OCI-LY3 (cell line): ENCODE measurements at regions not wholly inside any gene's neighbourhood (a gene's known extent, or its start where the extent isn't known, plus 50 kb on each side); places are given as distances from the start of the nearest gene placed in this dataset.

Source experiments
- EZH2phosphoT487 ChIP-seq: fragments of 200-600 bp; shearing (Covaris generic); IDR thresholded peaks from 2 replicates; pipeline ENCODE4 v1.6.1; 2018; ENCODE audit warnings: antibody characterized with exemption, mixed run types, low read depth
- TF ChIP-seq, protein P1 (sequence below): fragments of 200-600, 300-600 bp; sonication (generic); IDR thresholded peaks from 2 replicates; pipeline ENCODE4 v1.5.1; 2014; ENCODE audit warnings: antibody characterized with exemption, low read length, low read depth

DNA sequence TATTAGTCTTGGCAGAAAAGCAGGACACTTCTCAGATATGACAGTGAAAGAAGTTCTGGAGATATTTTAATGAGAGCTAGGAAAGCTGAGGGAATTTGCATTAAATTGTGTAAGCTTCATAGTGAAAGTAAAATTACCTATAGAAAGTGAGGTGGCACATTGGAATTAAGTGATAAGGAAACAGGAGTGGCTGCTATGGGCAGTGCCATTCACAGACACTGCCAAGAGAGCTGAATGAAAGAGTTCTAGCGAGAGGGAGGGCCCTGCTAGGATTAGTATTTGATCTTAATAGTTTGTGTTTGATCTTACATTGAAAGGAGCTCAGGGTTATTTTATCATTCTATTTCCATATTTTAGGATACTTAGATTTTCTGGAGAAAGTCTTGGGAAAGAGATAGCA is 351.9 kb downstream of the DDX10 start:
- TF ChIP-seq, protein P1, sequence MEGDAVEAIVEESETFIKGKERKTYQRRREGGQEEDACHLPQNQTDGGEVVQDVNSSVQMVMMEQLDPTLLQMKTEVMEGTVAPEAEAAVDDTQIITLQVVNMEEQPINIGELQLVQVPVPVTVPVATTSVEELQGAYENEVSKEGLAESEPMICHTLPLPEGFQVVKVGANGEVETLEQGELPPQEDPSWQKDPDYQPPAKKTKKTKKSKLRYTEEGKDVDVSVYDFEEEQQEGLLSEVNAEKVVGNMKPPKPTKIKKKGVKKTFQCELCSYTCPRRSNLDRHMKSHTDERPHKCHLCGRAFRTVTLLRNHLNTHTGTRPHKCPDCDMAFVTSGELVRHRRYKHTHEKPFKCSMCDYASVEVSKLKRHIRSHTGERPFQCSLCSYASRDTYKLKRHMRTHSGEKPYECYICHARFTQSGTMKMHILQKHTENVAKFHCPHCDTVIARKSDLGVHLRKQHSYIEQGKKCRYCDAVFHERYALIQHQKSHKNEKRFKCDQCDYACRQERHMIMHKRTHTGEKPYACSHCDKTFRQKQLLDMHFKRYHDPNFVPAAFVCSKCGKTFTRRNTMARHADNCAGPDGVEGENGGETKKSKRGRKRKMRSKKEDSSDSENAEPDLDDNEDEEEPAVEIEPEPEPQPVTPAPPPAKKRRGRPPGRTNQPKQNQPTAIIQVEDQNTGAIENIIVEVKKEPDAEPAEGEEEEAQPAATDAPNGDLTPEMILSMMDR, result no peak
- TF ChIP-seq EZH2phosphoT487, result no peak
